SW 1271 (cell line): ENCODE measurements at regions not wholly inside any gene's neighbourhood (a gene's known extent, or its start where the extent isn't known, plus 50 kb on each side); places are given as distances from the start of the nearest gene placed in this dataset.

ENCODE experiments used
- DNase-seq, 2 experiments: peaks; one replicate each; lab custom pipeline; 2025; lab: John Stamatoyannopoulos, UW

GRCh38 chr5:67299231-67299735 lies 102.7 kb upstream of the CD180 start:
- DNase-seq = no peak

- no peak for DNase-seq
Measured at GRCh38 chr5:67297802-67298532, 101.4 kb upstream of the CD180 start.

- no peak for DNase-seq
Measured at GRCh38 chr5:67297376-67297775, 100.8 kb upstream of the CD180 start.

GRCh38 chr5:67294266-67294938 lies 97.8 kb upstream of the CD180 start:
- no peak for DNase-seq

- DNase-seq = no peak
Measured at GRCh38 chr5:67293226-67293625, 96.6 kb upstream of the CD180 start.

GRCh38 chr5:67292201-67292940 lies 95.8 kb upstream of the CD180 start:
- DNase-seq = no peak

GRCh38 chr5:67291671-67292070 lies 95.1 kb upstream of the CD180 start:
- no peak for DNase-seq

GRCh38 chr5:67291066-67291465 lies 94.5 kb upstream of the CD180 start:
- DNase-seq = no peak

- no peak for DNase-seq
Measured at GRCh38 chr5:67290655-67291054, 94.1 kb upstream of the CD180 start.

- no peak for DNase-seq
Measured at GRCh38 chr5:67289763-67290521, 93.3 kb upstream of the CD180 start.

- no peak for DNase-seq
Measured at GRCh38 chr5:67287510-67288268, 91.1 kb upstream of the CD180 start.

- no peak for DNase-seq
Measured at GRCh38 chr5:67286006-67286405, 89.4 kb upstream of the CD180 start.

GRCh38 chr5:67283988-67284487 lies 87.4 kb upstream of the CD180 start:
- DNase-seq = no peak

- no peak for DNase-seq
Measured at GRCh38 chr5:67283275-67283987, 86.8 kb upstream of the CD180 start.

GRCh38 chr5:67281874-67282273 lies 85.3 kb upstream of the CD180 start:
- DNase-seq = no peak

- no peak for DNase-seq
Measured at GRCh38 chr5:67273689-67274356, 77.2 kb upstream of the CD180 start.

- DNase-seq = no peak
Measured at GRCh38 chr5:67272453-67273130, 76.0 kb upstream of the CD180 start.

GRCh38 chr5:67268231-67269021 lies 71.8 kb upstream of the CD180 start:
- DNase-seq = no peak
